Nephron (organoid): ENCODE measurements at regions not wholly inside any gene's neighbourhood (a gene's known extent, or its start where the extent isn't known, plus 50 kb on each side); places are given as distances from the start of the nearest gene placed in this dataset.

Experiments
- H3K27ac Mint-ChIP-seq, 3 experiments: 2 replicates each; pipeline ENCODE4 v1.8.0; 2020; ENCODE audit warnings: mixed read lengths in 3 of 3, mild to moderate bottlenecking in 2 of 3, moderate library complexity in 1 of 3
- H3K27me3 Mint-ChIP-seq: 2 replicates; pipeline ENCODE4 v1.8.0; 2021; ENCODE audit warnings: low read depth, mild to moderate bottlenecking, moderate library complexity, mixed read lengths
- H3K36me3 Mint-ChIP-seq: 2 replicates; pipeline ENCODE4 v1.8.0; 2020; ENCODE audit warnings: low read depth, mixed read lengths
- H3K4me1 Mint-ChIP-seq: 2 replicates; pipeline ENCODE4 v1.8.0; 2020; ENCODE audit warnings: mixed read lengths
- H3K4me3 Mint-ChIP-seq, 3 experiments: 2 replicates each; pipeline ENCODE4 v1.8.0; 2020; ENCODE audit warnings: mild to moderate bottlenecking in 3 of 3, mixed read lengths in 3 of 3, moderate library complexity in 2 of 3
- H3K9me3 Mint-ChIP-seq: 2 replicates; pipeline ENCODE4 v1.8.0; 2020; ENCODE audit warnings: mixed read lengths
- CTCF ChIP-seq, 3 experiments: fragments of 200-600 bp; sonication (generic); IDR thresholded peaks; one replicate each; pipeline ENCODE4 v1.5.0; 2021; ENCODE audit warnings: antibody characterized with exemption in 3 of 3; ENCODE audit not compliant: unreplicated experiment in 3 of 3

GRCh38 chr15:69712991-69713390 is 260.4 kb downstream of the RPLP1 start:
- Mint-ChIP-seq H3K4me3 (no peak overlapping the region), H3K27ac (no peak overlapping the region), H3K27me3 (peaks cover 43% of the 10 kb centered on the region), H3K4me1 (no peaks in the 10 kb centered on the region), H3K36me3 (peaks cover 4% of the 10 kb centered on the region), H3K9me3 (peaks cover 28% of the 10 kb centered on the region)
- TF ChIP-seq CTCF (IDR thresholded peaks at IDR 0.05; ENCODE audit: unreplicated experiment in 3 of 3), result no peak

GRCh38 chr15:69713726-69714559 is 261.3 kb downstream of the RPLP1 start:
- H3K27ac Mint-ChIP-seq, result no peak overlapping the region
- no peak overlapping the region for H3K4me3 Mint-ChIP-seq

GRCh38 chr15:69715210-69715609 is 262.6 kb downstream of the RPLP1 start:
- H3K36me3 Mint-ChIP-seq, result no peaks in the 10 kb centered on the region
- no peak overlapping the region for H3K27ac Mint-ChIP-seq
- no peak for TF ChIP-seq CTCF (IDR thresholded peaks at IDR 0.05; ENCODE audit: unreplicated experiment in 3 of 3)
- H3K4me1 Mint-ChIP-seq, result no peaks in the 10 kb centered on the region
- H3K27me3 Mint-ChIP-seq, result peaks cover 53% of the 10 kb centered on the region
- peaks cover 10% of the 10 kb centered on the region for H3K9me3 Mint-ChIP-seq
- H3K4me3 Mint-ChIP-seq, result no peak overlapping the region

More at GRCh38 chr15:69713726-69714559, 261.3 kb downstream of the RPLP1 start:
- peaks cover 48% of the 10 kb centered on the region for H3K27me3 Mint-ChIP-seq
- H3K4me1 Mint-ChIP-seq, result no peaks in the 10 kb centered on the region
- H3K36me3 Mint-ChIP-seq, result no peaks in the 10 kb centered on the region
- peaks cover 20% of the 10 kb centered on the region for H3K9me3 Mint-ChIP-seq
- no peak for TF ChIP-seq CTCF (IDR thresholded peaks at IDR 0.05; ENCODE audit: unreplicated experiment in 3 of 3)

- Mint-ChIP-seq H3K27me3 (peaks cover 54% of the 10 kb centered on the region), H3K4me1 (peaks cover 2% of the 10 kb centered on the region), H3K36me3 (no peaks in the 10 kb centered on the region), H3K4me3 (no peak overlapping the region), H3K9me3 (no peaks in the 10 kb centered on the region), H3K27ac (no peak overlapping the region)
- TF ChIP-seq CTCF (IDR thresholded peaks at IDR 0.05; ENCODE audit: unreplicated experiment in 3 of 3), result no peak
Observed at GRCh38 chr15:69718436-69718835, 265.8 kb downstream of the RPLP1 start.

GRCh38 chr15:69718916-69719315 is 266.3 kb downstream of the RPLP1 start:
- TF ChIP-seq CTCF (IDR thresholded peaks at IDR 0.05; ENCODE audit: unreplicated experiment in 3 of 3), result no peak
- peaks cover 7% of the 10 kb centered on the region for H3K4me1 Mint-ChIP-seq
- no peak overlapping the region for H3K4me3 Mint-ChIP-seq
- H3K27me3 Mint-ChIP-seq, result peaks cover 54% of the 10 kb centered on the region
- no peak overlapping the region for H3K27ac Mint-ChIP-seq
- H3K9me3 Mint-ChIP-seq, result no peaks in the 10 kb centered on the region
- no peaks in the 10 kb centered on the region for H3K36me3 Mint-ChIP-seq
